ENCODE measurements at regions not wholly inside any gene's neighbourhood (a gene's known extent, or its start where the extent isn't known, plus 50 kb on each side); places are given as distances from the start of the nearest gene placed in this dataset.

GRCh38 chr5:117454716-117455212 is 880.1 kb upstream of the SEMA6A start:
- Mint-ChIP-seq H3K27me3 (no peaks in the 10 kb centered on the region), H3K4me1 (peaks cover 3% of the 10 kb centered on the region), H3K27ac (no peak overlapping the region), H3K4me3 (peak overlapping the region; percentile 55), H3K9me3 (no peaks in the 10 kb centered on the region), H3K36me3 (no peaks in the 10 kb centered on the region)
- POLR2A ChIA-PET: no interaction called here
- DNase-seq: peak; percentile 48
- peak; percentile 86 for ATAC-seq (ENCODE audit: low read depth)

GRCh38 chr5:117436846-117437245 is 862.2 kb upstream of the SEMA6A start:
- no peaks in the 10 kb centered on the region for H3K4me1 Mint-ChIP-seq
- no peaks in the 10 kb centered on the region for H3K9me3 Mint-ChIP-seq
- H3K27me3 Mint-ChIP-seq: no peaks in the 10 kb centered on the region
- H3K4me3 Mint-ChIP-seq: no peak overlapping the region
- H3K27ac Mint-ChIP-seq: no peak overlapping the region
- no peak for DNase-seq
- no peak for ATAC-seq (ENCODE audit: low read depth)
- no peaks in the 10 kb centered on the region for H3K36me3 Mint-ChIP-seq
- POLR2A ChIA-PET: no interaction called here

- H3K36me3 Mint-ChIP-seq: no peaks in the 10 kb centered on the region
- no peak for DNase-seq
- H3K4me3 Mint-ChIP-seq: no peak overlapping the region
- H3K4me1 Mint-ChIP-seq: no peaks in the 10 kb centered on the region
- no peaks in the 10 kb centered on the region for H3K27me3 Mint-ChIP-seq
- no peak for ATAC-seq (ENCODE audit: low read depth)
- H3K9me3 Mint-ChIP-seq: no peaks in the 10 kb centered on the region
- POLR2A ChIA-PET: no interaction called here
- H3K27ac Mint-ChIP-seq: no peak overlapping the region
Measured at GRCh38 chr5:117435203-117435602, 860.6 kb upstream of the SEMA6A start.

GRCh38 chr5:117434254-117434653 is 859.6 kb upstream of the SEMA6A start:
- POLR2A ChIA-PET: no interaction called here
- Mint-ChIP-seq H3K4me3 (no peak overlapping the region), H3K4me1 (no peaks in the 10 kb centered on the region), H3K9me3 (no peaks in the 10 kb centered on the region), H3K27ac (no peak overlapping the region), H3K36me3 (no peaks in the 10 kb centered on the region), H3K27me3 (no peaks in the 10 kb centered on the region)
- no peak for DNase-seq
- ATAC-seq (ENCODE audit: low read depth): no peak

DNA sequence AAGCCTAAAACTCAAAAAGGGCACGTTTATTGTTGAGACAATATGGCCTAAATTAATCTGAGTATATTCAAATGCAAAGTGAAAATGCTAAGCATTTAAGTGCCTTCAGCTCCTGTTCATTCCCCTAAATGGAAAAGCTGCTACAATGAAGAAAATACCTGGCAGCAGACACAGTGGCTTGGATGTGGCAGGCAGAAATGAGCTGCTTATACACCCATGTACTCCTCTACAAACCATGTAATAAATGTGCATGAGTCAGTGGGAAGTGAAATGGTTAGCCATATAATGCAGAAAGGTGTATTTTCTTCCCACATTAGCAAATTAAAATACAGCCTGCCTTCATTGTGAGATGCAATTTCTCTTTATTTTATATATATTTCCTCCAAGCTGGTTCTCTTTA is 859.2 kb upstream of the SEMA6A start:
- no peaks in the 10 kb centered on the region for H3K9me3 Mint-ChIP-seq
- no peak overlapping the region for H3K27ac Mint-ChIP-seq
- no peak overlapping the region for H3K4me3 Mint-ChIP-seq
- POLR2A ChIA-PET: no interaction called here
- H3K36me3 Mint-ChIP-seq: no peaks in the 10 kb centered on the region
- ATAC-seq (ENCODE audit: low read depth) (no peak), DNase-seq (no peak)
- no peaks in the 10 kb centered on the region for H3K27me3 Mint-ChIP-seq
- no peaks in the 10 kb centered on the region for H3K4me1 Mint-ChIP-seq

GRCh38 chr5:117431091-117431490 is 856.5 kb upstream of the SEMA6A start:
- ATAC-seq (ENCODE audit: low read depth): no peak
- Mint-ChIP-seq H3K4me3 (no peak overlapping the region), H3K27me3 (no peaks in the 10 kb centered on the region), H3K4me1 (no peaks in the 10 kb centered on the region), H3K27ac (no peak overlapping the region), H3K36me3 (no peaks in the 10 kb centered on the region), H3K9me3 (no peaks in the 10 kb centered on the region)
- POLR2A ChIA-PET: no interaction called here
- DNase-seq: no peak

DNA sequence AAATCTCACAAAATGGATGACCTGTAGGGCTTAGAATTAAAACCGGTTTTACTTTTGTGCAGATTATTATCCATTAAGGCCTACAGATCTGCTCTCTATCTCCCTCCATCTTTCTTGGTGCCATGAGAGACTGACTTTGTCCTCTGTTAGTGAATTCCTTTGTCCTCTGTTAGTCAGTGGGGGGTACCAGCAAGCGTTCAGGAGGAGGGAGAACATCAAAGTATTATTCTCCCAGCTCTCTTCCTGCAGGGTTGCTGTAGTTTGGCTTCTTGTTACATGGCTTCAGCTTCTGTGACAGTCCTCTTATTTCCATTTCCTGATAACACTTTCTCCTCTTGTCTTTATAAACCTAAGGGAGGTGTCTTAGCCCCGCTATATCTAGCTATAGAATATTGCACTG is 850.5 kb upstream of the SEMA6A start:
- no peak for DNase-seq
- peaks cover 5% of the 10 kb centered on the region for H3K9me3 Mint-ChIP-seq
- H3K4me1 Mint-ChIP-seq: no peaks in the 10 kb centered on the region
- H3K36me3 Mint-ChIP-seq: no peaks in the 10 kb centered on the region
- no peaks in the 10 kb centered on the region for H3K27me3 Mint-ChIP-seq
- ATAC-seq (ENCODE audit: low read depth): no peak
- POLR2A ChIA-PET: no interaction called here
- no peak overlapping the region for H3K4me3 Mint-ChIP-seq
- H3K27ac Mint-ChIP-seq: no peak overlapping the region

DNA sequence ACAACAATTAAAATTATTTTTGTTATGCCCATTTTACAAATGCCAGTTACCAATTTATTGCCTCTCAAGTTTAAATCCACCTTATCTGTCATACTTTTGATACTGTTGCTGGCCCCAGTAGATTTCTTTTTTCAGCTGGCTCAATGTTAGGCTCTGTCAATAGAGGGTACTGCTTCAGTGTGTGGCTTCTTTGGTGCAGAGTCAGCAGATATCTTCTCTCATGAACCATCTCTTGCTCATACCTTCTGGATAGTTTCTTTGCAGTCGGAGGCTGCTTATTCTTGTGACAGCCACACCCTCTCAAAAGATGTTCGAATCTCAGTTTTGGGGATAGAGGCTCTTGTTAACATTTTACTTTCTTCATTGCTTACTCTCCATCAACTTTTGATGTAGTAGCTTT is 849.9 kb upstream of the SEMA6A start:
- Mint-ChIP-seq H3K4me3 (no peak overlapping the region), H3K9me3 (peaks cover 5% of the 10 kb centered on the region), H3K27me3 (no peaks in the 10 kb centered on the region), H3K27ac (no peak overlapping the region), H3K4me1 (no peaks in the 10 kb centered on the region), H3K36me3 (no peaks in the 10 kb centered on the region)
- DNase-seq (no peak), ATAC-seq (ENCODE audit: low read depth) (no peak)
- POLR2A ChIA-PET: no interaction called here

GRCh38 chr5:117417501-117417900 is 842.9 kb upstream of the SEMA6A start:
- no peak for DNase-seq
- Mint-ChIP-seq H3K36me3 (no peaks in the 10 kb centered on the region), H3K4me3 (no peak overlapping the region), H3K27ac (no peak overlapping the region), H3K27me3 (no peaks in the 10 kb centered on the region), H3K9me3 (peaks cover 5% of the 10 kb centered on the region), H3K4me1 (no peaks in the 10 kb centered on the region)
- ATAC-seq (ENCODE audit: low read depth): no peak
- POLR2A ChIA-PET: no interaction called here

- DNase-seq: no peak
- POLR2A ChIA-PET: no interaction called here
- Mint-ChIP-seq H3K36me3 (no peaks in the 10 kb centered on the region), H3K27me3 (no peaks in the 10 kb centered on the region), H3K9me3 (no peaks in the 10 kb centered on the region), H3K27ac (no peak overlapping the region), H3K4me1 (no peaks in the 10 kb centered on the region), H3K4me3 (no peak overlapping the region)
- no peak for ATAC-seq (ENCODE audit: low read depth)
Measured at GRCh38 chr5:117414926-117415325, 840.3 kb upstream of the SEMA6A start.

DNA sequence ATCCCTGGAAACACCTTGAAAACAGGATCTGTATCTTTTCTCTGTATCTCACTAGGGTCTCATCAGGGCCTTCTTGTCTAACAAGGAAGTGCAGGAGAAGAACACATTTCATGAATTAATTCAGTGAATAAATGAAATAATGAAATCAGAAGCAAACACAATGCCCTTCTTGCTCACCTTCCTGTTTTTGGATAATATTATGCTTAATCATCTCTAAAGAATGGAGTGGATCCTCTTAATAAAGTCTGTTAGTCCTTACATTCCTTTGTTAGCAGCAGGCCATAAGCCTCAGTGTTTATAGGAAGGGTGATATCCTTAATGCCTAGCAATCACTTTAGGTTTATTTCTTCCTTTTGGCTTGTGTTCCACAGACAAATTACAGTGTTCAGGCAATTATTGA is 837.1 kb upstream of the SEMA6A start:
- Mint-ChIP-seq H3K36me3 (no peaks in the 10 kb centered on the region), H3K4me3 (no peak overlapping the region), H3K9me3 (peaks cover 3% of the 10 kb centered on the region), H3K27ac (no peak overlapping the region), H3K27me3 (no peaks in the 10 kb centered on the region), H3K4me1 (no peaks in the 10 kb centered on the region)
- ATAC-seq (ENCODE audit: low read depth) (no peak), DNase-seq (no peak)
- POLR2A ChIA-PET: no interaction called here

- DNase-seq: no peak
Measured at GRCh38 chr5:117405197-117405596, 830.6 kb upstream of the SEMA6A start.

DNA sequence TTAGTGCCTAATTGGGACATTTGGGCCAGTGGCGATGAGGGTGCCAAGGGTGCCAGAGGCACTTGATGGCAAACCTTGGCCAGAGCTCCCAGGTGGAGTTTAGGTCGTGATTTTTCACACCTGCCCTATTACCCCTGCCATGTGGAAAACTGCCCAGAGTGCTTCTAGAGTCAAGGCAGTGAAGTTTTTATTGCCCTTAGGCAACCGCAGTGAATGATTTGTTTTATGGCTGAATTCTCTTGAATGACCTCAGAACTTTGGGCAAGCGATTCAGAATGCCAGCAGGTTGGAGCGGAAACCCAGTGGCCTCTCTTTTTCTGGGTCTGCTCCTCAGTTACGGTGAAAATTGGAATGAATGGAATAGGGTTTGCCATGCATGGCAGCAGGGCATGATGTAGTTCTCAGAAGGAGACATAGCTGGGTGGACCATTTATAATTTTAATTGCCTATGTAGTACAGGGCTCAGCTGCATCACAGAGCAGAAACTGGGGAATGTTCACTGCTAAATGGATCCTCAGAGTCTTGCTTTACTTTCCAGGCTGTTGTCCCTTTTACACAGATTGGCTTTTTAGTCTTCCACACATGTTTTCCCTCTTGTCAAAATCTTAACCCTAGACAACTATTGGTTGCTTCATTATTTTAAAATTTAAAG is 820.0 kb upstream of the SEMA6A start:
- Mint-ChIP-seq H3K4me3 (no peak overlapping the region), H3K27me3 (no peaks in the 10 kb centered on the region), H3K4me1 (no peaks in the 10 kb centered on the region), H3K36me3 (no peaks in the 10 kb centered on the region), H3K27ac (no peak overlapping the region), H3K9me3 (no peaks in the 10 kb centered on the region)
- POLR2A ChIA-PET: no interaction called here
- no peak for ATAC-seq (ENCODE audit: low read depth)
- no peak for DNase-seq

More at GRCh38 chr5:117405197-117405596, 830.6 kb upstream of the SEMA6A start:
- POLR2A ChIA-PET: no interaction called here
- no peak for ATAC-seq (ENCODE audit: low read depth)
- peaks cover 3% of the 10 kb centered on the region for H3K9me3 Mint-ChIP-seq
- H3K4me3 Mint-ChIP-seq: no peak overlapping the region
- H3K27me3 Mint-ChIP-seq: no peaks in the 10 kb centered on the region
- no peaks in the 10 kb centered on the region for H3K36me3 Mint-ChIP-seq
- no peak overlapping the region for H3K27ac Mint-ChIP-seq
- no peaks in the 10 kb centered on the region for H3K4me1 Mint-ChIP-seq

- POLR2A ChIA-PET: no interaction called here
- ATAC-seq (ENCODE audit: low read depth) (no peak), DNase-seq (no peak)
- Mint-ChIP-seq H3K27me3 (no peaks in the 10 kb centered on the region), H3K9me3 (no peaks in the 10 kb centered on the region), H3K36me3 (no peaks in the 10 kb centered on the region), H3K4me1 (no peaks in the 10 kb centered on the region), H3K27ac (no peak overlapping the region), H3K4me3 (no peak overlapping the region)
Measured at GRCh38 chr5:117393125-117393524, 818.5 kb upstream of the SEMA6A start.

DNA sequence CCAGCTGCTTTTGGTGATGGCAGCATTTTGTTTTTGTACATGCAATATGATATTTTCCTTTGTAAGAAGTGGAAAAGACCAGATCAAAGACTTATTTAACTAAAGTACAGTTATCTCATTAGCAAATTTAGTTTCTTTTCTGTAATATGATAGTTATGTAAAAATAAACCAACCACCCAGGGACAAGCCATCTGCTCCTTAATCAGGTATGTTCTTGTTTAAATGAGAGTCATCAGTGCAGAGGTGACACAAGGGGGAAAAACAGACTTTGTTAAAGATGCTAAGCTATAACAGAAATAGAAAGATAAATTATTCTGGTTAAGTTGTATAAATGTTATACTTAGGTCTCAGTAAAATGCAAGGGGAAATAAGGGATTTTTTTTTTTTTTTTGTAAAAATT is 805.7 kb upstream of the SEMA6A start:
- POLR2A ChIA-PET: no interaction called here
- Mint-ChIP-seq H3K36me3 (no peaks in the 10 kb centered on the region), H3K27ac (no peak overlapping the region), H3K4me1 (no peaks in the 10 kb centered on the region), H3K27me3 (no peaks in the 10 kb centered on the region), H3K9me3 (no peaks in the 10 kb centered on the region), H3K4me3 (no peak overlapping the region)
- no peak for ATAC-seq (ENCODE audit: low read depth)
- no peak for DNase-seq
